Esophagus squamous epithelium (tissue), 5 donors: ENCODE measurements at regions not wholly inside any gene's neighbourhood (a gene's known extent, or its start where the extent isn't known, plus 50 kb on each side); places are given as distances from the start of the nearest gene placed in this dataset.

ENCODE experiments used
- DNase-seq: peaks from one replicate; lab custom pipeline; 2025; lab: John Stamatoyannopoulos, UW
- H3K27ac ChIP-seq, 4 donors: fragments of 200-600 bp; sonication (generic); one replicate each; pipeline ENCODE4 v1.5.1; 2016 to 2019; ENCODE audit warnings: mild to moderate bottlenecking in 1 of 4
- H3K27me3 ChIP-seq, 4 donors: fragments of 200-600 bp; sonication (generic); 1 replicate in 3 of 4; 2 replicates in 1 of 4; pipeline versions ENCODE4 v1.5.1 to v1.6.0; 2017 to 2021; ENCODE audit warnings: antibody characterized with exemption in 1 of 4
- H3K36me3 ChIP-seq, 3 donors: fragments of 200-600 bp; sonication (generic); one replicate each; pipeline ENCODE4 v1.5.1; 2016 to 2019
- H3K4me1 ChIP-seq, 3 donors: fragments of 200-600 bp; sonication (generic); one replicate each; pipeline ENCODE4 v1.5.1; 2017 to 2019
- H3K4me3 ChIP-seq, 4 donors: fragments of 200-600 bp; sonication (generic); 1 replicate in 3 of 4; 2 replicates in 1 of 4; pipeline ENCODE4 v1.5.1; 2016 to 2019; ENCODE audit warnings: mild to moderate bottlenecking in 2 of 4, moderate library complexity in 1 of 4
- H3K9me3 ChIP-seq, 3 donors: fragments of 200-600 bp; sonication (generic); one replicate each; pipeline ENCODE4 v1.5.1; 2016 to 2019
- CTCF ChIP-seq, 6 experiments: fragments of 450-650 bp in 4 of 6; fragments of 200-600 bp in 2 of 6; sonication (generic) in 2 of 6; IDR thresholded peaks; one replicate each; pipeline ENCODE4 v1.5.1; 2016 to 2019; ENCODE audit warnings: antibody characterized with exemption in 6 of 6, mild to moderate bottlenecking in 4 of 6, moderate library complexity in 4 of 6
- POLR2A ChIP-seq, 4 donors: fragments of 450-650 bp; IDR thresholded peaks; one replicate each; pipeline ENCODE4 v1.6.1; 2017; ENCODE audit warnings: antibody characterized with exemption in 4 of 4, mild to moderate bottlenecking in 4 of 4, moderate library complexity in 3 of 4
- WGBS, 2 donors: methylation state at CpG; one replicate each; pipeline ENCODE4 v1.1.5; 2018; 5-methylcytosine and 5-hydroxymethylcytosine counted together
- intact Hi-C: fragments of 100-400 bp; cut with DNase I; formaldehyde crosslinking; loops from one replicate; pipeline ENCODE4 v1.15.0; 2022
- donor health status: DM: yes; HTN: yes; CAD: no.

- no peaks in the 10 kb centered on the region for H3K36me3 ChIP-seq
- intact Hi-C loops = no loop called here
- no peak overlapping the region for H3K4me3 ChIP-seq
- TF ChIP-seq POLR2A (IDR thresholded peaks at IDR 0.05) (no peak), CTCF (IDR thresholded peaks at IDR 0.05) (no peak)
- no peaks in the 10 kb centered on the region for H3K9me3 ChIP-seq
- H3K27me3 ChIP-seq = peaks cover 0 to 6% (median 0%) of the 10 kb centered on the region in 4 donors
- no peak for DNase-seq
- 52 to 69% methylated on average over 11 of the region's 11 CpGs for WGBS, 2 donors
- no peak overlapping the region for H3K27ac ChIP-seq
- no peaks in the 10 kb centered on the region for H3K4me1 ChIP-seq
These were observed 521.8 kb downstream of the NTRK3 start for GRCh38 chr15:87734571-87735373.

GRCh38 chr15:87733977-87734376 lies 522.6 kb downstream of the NTRK3 start:
- Histone ChIP-seq H3K9me3 (no peaks in the 10 kb centered on the region), H3K27me3 (peaks cover 0 to 6% (median 0%) of the 10 kb centered on the region in 4 donors), H3K4me1 (no peaks in the 10 kb centered on the region), H3K4me3 (no peak overlapping the region), H3K36me3 (no peaks in the 10 kb centered on the region), H3K27ac (no peak overlapping the region)
- TF ChIP-seq POLR2A (IDR thresholded peaks at IDR 0.05) (no peak), CTCF (IDR thresholded peaks at IDR 0.05) (no peak)
- DNase-seq = no peak
- WGBS, 2 donors = 74 to 85% methylated on average over 2 of the region's 5 CpGs
- intact Hi-C loops = no loop called here

- intact Hi-C loops = no loop called here
- 11 to 43% methylated on average over 3 of the region's 4 CpGs for WGBS, 2 donors
These were observed 523.0 kb downstream of the NTRK3 start for GRCh38 chr15:87733541-87733941.

GRCh38 chr15:87732976-87733375 lies 523.6 kb downstream of the NTRK3 start:
- Histone ChIP-seq H3K4me1 (no peaks in the 10 kb centered on the region), H3K4me3 (no peak overlapping the region), H3K9me3 (no peaks in the 10 kb centered on the region), H3K27me3 (peaks cover 0 to 6% (median 0%) of the 10 kb centered on the region in 4 donors), H3K27ac (no peak overlapping the region), H3K36me3 (no peaks in the 10 kb centered on the region)
- 61 to 69% methylated on average over 4 of the region's 4 CpGs for WGBS, 2 donors
- TF ChIP-seq CTCF (IDR thresholded peaks at IDR 0.05) (no peak), POLR2A (IDR thresholded peaks at IDR 0.05) (no peak)
- DNase-seq = no peak
- intact Hi-C loops = no loop called here

More at GRCh38 chr15:87733541-87733941, 523.0 kb downstream of the NTRK3 start:
- H3K27me3 ChIP-seq = peaks cover 0 to 6% (median 0%) of the 10 kb centered on the region in 4 donors
- no peaks in the 10 kb centered on the region for H3K36me3 ChIP-seq
- TF ChIP-seq POLR2A (IDR thresholded peaks at IDR 0.05) (no peak), CTCF (IDR thresholded peaks at IDR 0.05) (no peak)
- DNase-seq = no peak
- no peak overlapping the region for H3K27ac ChIP-seq
- H3K4me3 ChIP-seq = no peak overlapping the region
- H3K4me1 ChIP-seq = no peaks in the 10 kb centered on the region
- no peaks in the 10 kb centered on the region for H3K9me3 ChIP-seq

GRCh38 chr15:87731630-87732029 lies 524.9 kb downstream of the NTRK3 start:
- TF ChIP-seq CTCF (IDR thresholded peaks at IDR 0.05) (no peak), POLR2A (IDR thresholded peaks at IDR 0.05) (no peak)
- DNase-seq = no peak
- WGBS, 2 donors = 22 to 29% methylated on average over 3 of the region's 3 CpGs

More at GRCh38 chr15:87731630-87732029, 524.9 kb downstream of the NTRK3 start:
- H3K36me3 ChIP-seq = no peaks in the 10 kb centered on the region
- no peaks in the 10 kb centered on the region for H3K9me3 ChIP-seq
- peaks cover 0 to 6% (median 0%) of the 10 kb centered on the region in 4 donors for H3K27me3 ChIP-seq
- H3K4me3 ChIP-seq = no peak overlapping the region
- H3K27ac ChIP-seq = no peak overlapping the region
- H3K4me1 ChIP-seq = no peaks in the 10 kb centered on the region
- intact Hi-C loops = no loop called here
